ENCODE measurements at regions not wholly inside any gene's neighbourhood (a gene's known extent, or its start where the extent isn't known, plus 50 kb on each side); places are given as distances from the start of the nearest gene placed in this dataset.

GRCh38 chr1:47557066-47557465 is 119.2 kb downstream of the FOXD2 start:
- TF ChIP-seq GATA2 (IDR thresholded peaks at IDR 0.05; ENCODE audit: low read depth, low read length), result no peak
- TF ChIP-seq GATA3 (IDR thresholded peaks at IDR 0.05; ENCODE audit: low read depth, low read length), result no peak

Measured in SH-SY5Y (cell line).